PC-9 (cell line): ENCODE measurements at regions not wholly inside any gene's neighbourhood (a gene's known extent, or its start where the extent isn't known, plus 50 kb on each side); places are given as distances from the start of the nearest gene placed in this dataset.

Source experiments
- BruUV-seq: library from RNA; stranded (reverse); fragments of 400-500 nt; replicated peaks from 2 replicates; lab custom pipeline; 2021; lab: Mats Ljungman, UMichigan
- CTCF ChIA-PET: fragments of 300-600 bp; sonication (Branson Sonifier 250); formaldehyde crosslinking; loops from one replicate; lab custom pipeline; 2022; ENCODE audit warnings: antibody characterized with exemption; lab: Charles Lee
- POLR2A ChIA-PET: fragments of 300-600 bp; sonication (Branson Sonifier 250); formaldehyde crosslinking; loops from one replicate; lab custom pipeline; 2022; ENCODE audit warnings: antibody characterized with exemption; ENCODE audit not compliant: unreplicated experiment; lab: Charles Lee
- DNase-seq, 2 experiments: peaks; one replicate each; pipeline versions ENCODE4 v3.0.0 to v3.0.0-alpha.2; 2015 to 2022; ENCODE audit warnings: mixed read lengths in 1 of 2
- H2AFZ ChIP-seq: fragments of 200-600 bp; sonication (generic); 2 replicates; pipeline ENCODE4 v1.8.1; 2017; ENCODE audit warnings: antibody characterized with exemption
- H3F3A ChIP-seq: fragments of 200-600 bp; sonication (generic); 2 replicates; pipeline ENCODE4 v1.8.1; 2017; ENCODE audit warnings: antibody characterized with exemption, mild to moderate bottlenecking, low read depth; ENCODE audit not compliant: insufficient read depth
- H3K27ac ChIP-seq: fragments of 200-600 bp; sonication (generic); 2 replicates; pipeline ENCODE4 v1.6.1; 2016; ENCODE audit warnings: mixed run types
- H3K27me3 ChIP-seq: fragments of 200-600 bp; sonication (generic); 2 replicates; pipeline ENCODE4 v1.6.1; 2016; ENCODE audit warnings: low read depth, mixed run types; ENCODE audit not compliant: insufficient read depth
- H3K36me3 ChIP-seq: fragments of 200-600 bp; sonication (generic); 2 replicates; pipeline ENCODE4 v1.6.1; 2016; ENCODE audit warnings: low read depth, mixed run types
- H3K4me1 ChIP-seq: fragments of 200-600 bp; sonication (generic); replicated peaks from 2 replicates; pipeline ENCODE4 v1.6.1; 2016; ENCODE audit warnings: mixed run types; ENCODE audit not compliant: insufficient read depth
- H3K4me2 ChIP-seq: fragments of 200-600 bp; sonication (generic); 2 replicates; pipeline ENCODE4 v1.6.1; 2017; ENCODE audit warnings: mixed run types
- H3K4me3 ChIP-seq: fragments of 200-600 bp; sonication (generic); 2 replicates; pipeline ENCODE4 v1.6.1; 2016; ENCODE audit warnings: mixed run types
- H3K79me2 ChIP-seq: fragments of 200-600 bp; sonication (generic); 2 replicates; pipeline ENCODE4 v1.6.1; 2017; ENCODE audit warnings: low read depth, mixed run types
- H3K9me2 ChIP-seq: fragments of 200-600 bp; sonication (generic); 2 replicates; pipeline ENCODE4 v1.8.1; 2017; ENCODE audit warnings: mild to moderate bottlenecking; ENCODE audit not compliant: insufficient read depth
- H3K9me3 ChIP-seq: fragments of 200-600 bp; sonication (generic); 2 replicates; pipeline ENCODE4 v1.8.1; 2016; ENCODE audit warnings: low read depth; ENCODE audit not compliant: insufficient read depth
- H4K20me1 ChIP-seq: fragments of 200-600 bp; sonication (generic); 2 replicates; pipeline ENCODE4 v1.8.1; 2017; ENCODE audit not compliant: insufficient read depth
- CTCF ChIP-seq: fragments of 200-600 bp; sonication (generic); conservative IDR thresholded peaks from 2 replicates; pipeline ENCODE4 v1.6.1; 2017; ENCODE audit warnings: mixed run types, antibody characterized with exemption, mild to moderate bottlenecking, moderate library complexity
- EZH2 ChIP-seq: fragments of 200-600 bp; sonication (generic); IDR thresholded peaks from 2 replicates; pipeline ENCODE4 v1.8.0; 2017; ENCODE audit warnings: antibody characterized with exemption, low read depth
- intact Hi-C: fragments of 100-400 bp; cut with micrococcal nuclease; formaldehyde crosslinking; loops from one replicate; pipeline ENCODE4 v1.10.0; 2022; ENCODE audit not compliant: unreplicated experiment

GRCh38 chr5:153357493-153358112 lies 132.9 kb upstream of the GRIA1 start:
- DNase-seq: no peak
- peaks cover 11% of the 10 kb centered on the region for H3K27me3 ChIP-seq
- H3K4me3 ChIP-seq: no peak overlapping the region
- no TSS peak for BruUV-seq
- no peaks in the 10 kb centered on the region for H3K79me2 ChIP-seq
- intact Hi-C loops: no loop called here
- H3K27ac ChIP-seq: no peak overlapping the region
- CTCF ChIA-PET: no interaction called here
- no peaks in the 10 kb centered on the region for H3F3A ChIP-seq
- no peak overlapping the region for H3K4me2 ChIP-seq
- no peaks in the 10 kb centered on the region for H3K9me2 ChIP-seq
- no peaks in the 10 kb centered on the region for H3K36me3 ChIP-seq
- TF ChIP-seq EZH2 (no peak), CTCF (no peak)
- no peaks in the 10 kb centered on the region for H4K20me1 ChIP-seq
- no peaks in the 10 kb centered on the region for H3K4me1 ChIP-seq
- no peaks in the 10 kb centered on the region for H3K9me3 ChIP-seq
- no peak overlapping the region for H2AFZ ChIP-seq
- POLR2A ChIA-PET: no interaction called here

- 0 out of 2 replicates have a peak, but pooled peaks cover 3% of the 10 kb centered on the region for H3K27me3 ChIP-seq
- no TSS peak for BruUV-seq
- CTCF ChIA-PET: no interaction called here
These were observed 132.0 kb upstream of the GRIA1 start for GRCh38 chr5:153358315-153358976.

GRCh38 chr5:153360860-153361259 lies 129.6 kb upstream of the GRIA1 start:
- intact Hi-C loops: no loop called here
- DNase-seq: no peak
- no peaks in the 10 kb centered on the region for H4K20me1 ChIP-seq
- H3K27ac ChIP-seq: no peak overlapping the region
- no TSS peak for BruUV-seq
- H3K4me1 ChIP-seq: no peaks in the 10 kb centered on the region
- H3K79me2 ChIP-seq: no peaks in the 10 kb centered on the region
- no peak overlapping the region for H3K4me2 ChIP-seq
- no peaks in the 10 kb centered on the region for H3F3A ChIP-seq
- no peaks in the 10 kb centered on the region for H3K27me3 ChIP-seq
- no peaks in the 10 kb centered on the region for H3K36me3 ChIP-seq
- no peak for TF ChIP-seq CTCF
- TF ChIP-seq EZH2: no peak
- H3K9me2 ChIP-seq: no peaks in the 10 kb centered on the region
- H3K4me3 ChIP-seq: no peak overlapping the region
- H2AFZ ChIP-seq: no peak overlapping the region
- ChIA-PET CTCF (no interaction called here), POLR2A (no interaction called here)
- no peaks in the 10 kb centered on the region for H3K9me3 ChIP-seq

More at GRCh38 chr5:153358315-153358976, 132.0 kb upstream of the GRIA1 start:
- Histone ChIP-seq H2AFZ (no peak overlapping the region), H3K9me2 (no peaks in the 10 kb centered on the region), H3K27ac (no peak overlapping the region), H3K4me1 (no peaks in the 10 kb centered on the region), H3K4me3 (no peak overlapping the region), H3K4me2 (no peak overlapping the region), H3F3A (no peaks in the 10 kb centered on the region), H3K36me3 (no peaks in the 10 kb centered on the region), H3K79me2 (no peaks in the 10 kb centered on the region), H4K20me1 (no peaks in the 10 kb centered on the region), H3K9me3 (no peaks in the 10 kb centered on the region)
- POLR2A ChIA-PET: no interaction called here
- TF ChIP-seq CTCF (no peak), EZH2 (no peak)
- intact Hi-C loops: no loop called here
- no peak for DNase-seq
